ENCODE measurements at regions not wholly inside any gene's neighbourhood (a gene's known extent, or its start where the extent isn't known, plus 50 kb on each side); places are given as distances from the start of the nearest gene placed in this dataset.
"Not testable (repeated sequence)": the region's sequence is repeated elsewhere in the genome, so short reads cannot be mapped to it uniquely, and the experiment has no call there.

- DNase-seq (ENCODE audit: low spot score); H3K27me3 ChIP-seq (ENCODE audit: insufficient read depth, poor library complexity, severe bottlenecking); H3K4me1 ChIP-seq (ENCODE audit: insufficient read depth, poor library complexity, severe bottlenecking); H3K36me3 ChIP-seq (ENCODE audit: low read depth); ATAC-seq (ENCODE audit: low read depth); H3K27ac ChIP-seq (ENCODE audit: poor library complexity, severe bottlenecking); H3K4me3 ChIP-seq (ENCODE audit: severe bottlenecking); H3K9me3 ChIP-seq (ENCODE audit: severe bottlenecking): not testable (repeated sequence)
These were observed 338.4 kb upstream of the HTR1E start for GRCh38 chr6:86598969-86599368.

- DNase-seq (ENCODE audit: low spot score) = no peak
- Histone ChIP-seq H3K9me3 (ENCODE audit: severe bottlenecking) (no peaks in the 10 kb centered on the region), H3K36me3 (ENCODE audit: low read depth) (no peaks in the 10 kb centered on the region), H3K27ac (ENCODE audit: poor library complexity, severe bottlenecking) (no peak overlapping the region), H3K27me3 (ENCODE audit: insufficient read depth, poor library complexity, severe bottlenecking) (no peaks in the 10 kb centered on the region), H3K4me3 (ENCODE audit: severe bottlenecking) (no peak overlapping the region), H3K4me1 (ENCODE audit: insufficient read depth, poor library complexity, severe bottlenecking) (no peaks in the 10 kb centered on the region)
- TF ChIP-seq CTCF (IDR thresholded peaks at IDR 0.05; ENCODE audit: poor library complexity, severe bottlenecking) = no peak
- ATAC-seq (ENCODE audit: low read depth) = no peak
These were observed 341.7 kb upstream of the HTR1E start for GRCh38 chr6:86595641-86596040.

- H3K4me1 ChIP-seq (ENCODE audit: insufficient read depth, poor library complexity, severe bottlenecking) = peaks cover 3% of the 10 kb centered on the region
- DNase-seq (ENCODE audit: low spot score) (no peak), ATAC-seq (ENCODE audit: low read depth) (no peak)
- no peak for TF ChIP-seq CTCF (IDR thresholded peaks at IDR 0.05; ENCODE audit: poor library complexity, severe bottlenecking)
- H3K27me3 ChIP-seq (ENCODE audit: insufficient read depth, poor library complexity, severe bottlenecking) = no peaks in the 10 kb centered on the region
- H3K4me3 ChIP-seq (ENCODE audit: severe bottlenecking) = no peak overlapping the region
- peaks cover 2% of the 10 kb centered on the region for H3K9me3 ChIP-seq (ENCODE audit: severe bottlenecking)
- no peaks in the 10 kb centered on the region for H3K36me3 ChIP-seq (ENCODE audit: low read depth)
- no peak overlapping the region for H3K27ac ChIP-seq (ENCODE audit: poor library complexity, severe bottlenecking)
These were observed 351.1 kb upstream of the HTR1E start for GRCh38 chr6:86586195-86586594.

- ATAC-seq (ENCODE audit: low read depth) = peak; percentile 50; the same call in 1 of the 3 replicates
- Histone ChIP-seq H3K9me3 (ENCODE audit: severe bottlenecking) (peaks cover 2% of the 10 kb centered on the region), H3K4me1 (ENCODE audit: insufficient read depth, poor library complexity, severe bottlenecking) (peaks cover 3% of the 10 kb centered on the region), H3K4me3 (ENCODE audit: severe bottlenecking) (no peak overlapping the region), H3K27ac (ENCODE audit: poor library complexity, severe bottlenecking) (peak overlapping the region; percentile 41), H3K27me3 (ENCODE audit: insufficient read depth, poor library complexity, severe bottlenecking) (no peaks in the 10 kb centered on the region), H3K36me3 (ENCODE audit: low read depth) (no peaks in the 10 kb centered on the region)
- DNase-seq (ENCODE audit: low spot score) = no peak
- no peak for TF ChIP-seq CTCF (IDR thresholded peaks at IDR 0.05; ENCODE audit: poor library complexity, severe bottlenecking)
These were observed 355.5 kb upstream of the HTR1E start for GRCh38 chr6:86581833-86582232.

GRCh38 chr6:86563197-86563596 lies 374.1 kb upstream of the HTR1E start:
- no peak for TF ChIP-seq CTCF (IDR thresholded peaks at IDR 0.05; ENCODE audit: poor library complexity, severe bottlenecking)
- H3K4me3 ChIP-seq (ENCODE audit: severe bottlenecking) = no peak overlapping the region
- H3K27ac ChIP-seq (ENCODE audit: poor library complexity, severe bottlenecking) = no peak overlapping the region
- no peak for DNase-seq (ENCODE audit: low spot score)
- H3K4me1 ChIP-seq (ENCODE audit: insufficient read depth, poor library complexity, severe bottlenecking) = no peaks in the 10 kb centered on the region
- H3K27me3 ChIP-seq (ENCODE audit: insufficient read depth, poor library complexity, severe bottlenecking) = peaks cover 2% of the 10 kb centered on the region
- H3K36me3 ChIP-seq (ENCODE audit: low read depth) = no peaks in the 10 kb centered on the region
- no peaks in the 10 kb centered on the region for H3K9me3 ChIP-seq (ENCODE audit: severe bottlenecking)
- no peak for ATAC-seq (ENCODE audit: low read depth)

Measured in RWPE2 (cell line).